ENCODE measurements at regions not wholly inside any gene's neighbourhood (a gene's known extent, or its start where the extent isn't known, plus 50 kb on each side); places are given as distances from the start of the nearest gene placed in this dataset.

DNA sequence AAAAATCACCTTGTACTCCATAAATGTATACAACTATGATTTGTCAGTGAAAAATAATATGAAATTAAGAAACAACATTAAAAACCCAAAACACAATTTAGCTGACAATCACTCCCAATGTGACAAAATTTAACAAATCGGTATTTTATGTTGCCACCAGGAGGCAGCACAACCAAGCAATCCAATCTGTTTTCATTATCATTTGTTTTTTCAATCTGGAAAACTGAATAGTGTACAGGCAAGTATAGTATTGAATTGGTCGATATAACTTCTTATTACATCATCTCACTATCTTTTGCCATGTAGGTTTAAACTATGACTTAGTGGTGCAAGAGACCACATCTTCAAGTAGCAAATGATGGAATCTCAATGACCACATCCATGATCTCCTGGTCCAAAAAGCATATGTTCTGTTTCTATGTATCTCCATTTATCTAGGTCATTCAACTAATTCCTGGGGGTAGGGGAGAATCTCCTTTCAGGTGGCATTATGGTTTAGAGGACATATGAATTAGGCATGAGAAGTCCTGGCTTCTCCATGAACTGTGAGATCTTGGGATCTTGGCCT, 112.9 kb upstream of the AGA start:
- TF ChIP-seq, protein P1, sequence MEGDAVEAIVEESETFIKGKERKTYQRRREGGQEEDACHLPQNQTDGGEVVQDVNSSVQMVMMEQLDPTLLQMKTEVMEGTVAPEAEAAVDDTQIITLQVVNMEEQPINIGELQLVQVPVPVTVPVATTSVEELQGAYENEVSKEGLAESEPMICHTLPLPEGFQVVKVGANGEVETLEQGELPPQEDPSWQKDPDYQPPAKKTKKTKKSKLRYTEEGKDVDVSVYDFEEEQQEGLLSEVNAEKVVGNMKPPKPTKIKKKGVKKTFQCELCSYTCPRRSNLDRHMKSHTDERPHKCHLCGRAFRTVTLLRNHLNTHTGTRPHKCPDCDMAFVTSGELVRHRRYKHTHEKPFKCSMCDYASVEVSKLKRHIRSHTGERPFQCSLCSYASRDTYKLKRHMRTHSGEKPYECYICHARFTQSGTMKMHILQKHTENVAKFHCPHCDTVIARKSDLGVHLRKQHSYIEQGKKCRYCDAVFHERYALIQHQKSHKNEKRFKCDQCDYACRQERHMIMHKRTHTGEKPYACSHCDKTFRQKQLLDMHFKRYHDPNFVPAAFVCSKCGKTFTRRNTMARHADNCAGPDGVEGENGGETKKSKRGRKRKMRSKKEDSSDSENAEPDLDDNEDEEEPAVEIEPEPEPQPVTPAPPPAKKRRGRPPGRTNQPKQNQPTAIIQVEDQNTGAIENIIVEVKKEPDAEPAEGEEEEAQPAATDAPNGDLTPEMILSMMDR (IDR thresholded peaks at IDR 0.05; ENCODE audit: low read depth, low read length), result peak; percentile 57
- no peak for DNase-seq (ENCODE audit: extremely low read depth, low read depth)

- TF ChIP-seq, protein P1 (IDR thresholded peaks at IDR 0.05; ENCODE audit: low read depth, low read length), result no peak
- DNase-seq (ENCODE audit: extremely low read depth, low read depth), result no peak
These were observed 115.2 kb upstream of the AGA start for GRCh38 chr4:177557416-177557815.

DNA sequence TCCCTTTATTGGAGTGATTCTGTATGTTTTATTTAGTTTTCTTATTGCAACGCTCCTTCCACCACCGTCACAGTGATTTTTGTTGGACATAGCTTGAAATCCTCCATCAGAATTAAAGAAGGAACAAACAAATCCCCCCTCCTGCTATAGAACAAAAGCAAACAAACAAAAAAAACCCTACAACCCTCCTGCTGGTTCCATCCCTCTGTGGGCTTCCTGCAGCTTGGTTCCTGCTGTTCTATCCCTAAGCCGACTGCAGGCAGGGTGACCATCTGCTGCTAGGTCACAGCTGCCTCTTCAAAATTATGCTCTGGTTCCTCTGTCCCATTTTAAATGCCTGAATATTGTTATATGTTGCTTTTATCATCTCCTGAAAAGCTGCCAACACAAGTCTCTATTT, 116.8 kb upstream of the AGA start:
- TF ChIP-seq, protein P1 (IDR thresholded peaks at IDR 0.05; ENCODE audit: low read depth, low read length), result no peak
- no peak for DNase-seq (ENCODE audit: extremely low read depth, low read depth)

- no peak for DNase-seq (ENCODE audit: extremely low read depth, low read depth)
- TF ChIP-seq, protein P1 (IDR thresholded peaks at IDR 0.05; ENCODE audit: low read depth, low read length), result no peak
These were observed 119.9 kb upstream of the AGA start for GRCh38 chr4:177562163-177562562.

- TF ChIP-seq, protein P1 (IDR thresholded peaks at IDR 0.05; ENCODE audit: low read depth, low read length), result no peak
- DNase-seq (ENCODE audit: extremely low read depth, low read depth), result no peak
These were observed 120.6 kb upstream of the AGA start for GRCh38 chr4:177562859-177563258.

GRCh38 chr4:177566691-177567090, 124.5 kb upstream of the AGA start:
- TF ChIP-seq, protein P1 (IDR thresholded peaks at IDR 0.05; ENCODE audit: low read depth, low read length), result no peak
- DNase-seq (ENCODE audit: extremely low read depth, low read depth), result no peak

DNA sequence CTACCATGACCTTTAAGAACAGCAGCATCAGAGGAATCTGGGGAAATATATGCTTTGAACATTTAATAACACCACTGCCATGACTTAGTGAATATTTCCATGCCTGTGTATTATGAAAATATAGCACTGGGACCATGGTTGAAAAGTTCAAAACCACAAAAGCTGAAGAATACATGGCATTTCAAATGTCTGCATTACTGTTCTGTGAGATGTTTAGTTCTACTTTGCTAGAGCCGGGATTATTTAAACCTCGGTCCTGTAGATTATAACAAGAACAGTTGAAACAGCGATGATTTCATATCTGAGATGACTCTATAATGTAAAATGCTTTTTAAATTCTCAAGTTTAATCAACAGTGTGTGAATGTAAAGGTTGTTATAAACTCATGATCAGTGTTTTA, 126.7 kb upstream of the AGA start:
- DNase-seq (ENCODE audit: extremely low read depth, low read depth), result no peak
- TF ChIP-seq, protein P1 (IDR thresholded peaks at IDR 0.05; ENCODE audit: low read depth, low read length), result no peak
